A549 (cell line): ENCODE measurements at regions not wholly inside any gene's neighbourhood (a gene's known extent, or its start where the extent isn't known, plus 50 kb on each side); places are given as distances from the start of the nearest gene placed in this dataset.

ENCODE experiments used
- ATAC-seq, 2 experiments: fragments of 200-7000 bp in 1 of 2; fragments of >200 bp in 1 of 2; cut with Nextera tagmentation in 1 of 2; cut with Tn5 transposase in 1 of 2; 3 replicates each; pipeline versions ENCODE4 v1.8.0 to v1.9.1; 2018 to 2020; ENCODE audit warnings: mild to moderate bottlenecking in 1 of 2, moderate library complexity in 1 of 2
- CTCF ChIA-PET: fragments of 300-600 bp; sonication (Branson Sonifier 250); formaldehyde crosslinking; extraction: SDS; loops from one replicate; lab custom pipeline; 2021; ENCODE audit warnings: antibody characterized with exemption, inconsistent platforms; lab: Yijun Ruan, JAX
- POLR2A ChIA-PET: fragments of 350-600 bp; formaldehyde crosslinking; extraction: SDS; loops from one replicate; lab custom pipeline; 2021; ENCODE audit warnings: antibody characterized with exemption, inconsistent platforms; lab: Yijun Ruan, JAX
- DNase-seq, 2 experiments: peaks; one replicate each; pipeline versions ENCODE4 v3.0.0 to v3.0.0-alpha.2; 2011 to 2016; ENCODE audit warnings: low read depth in 1 of 2, low spot score in 1 of 2
- FAIRE-seq: peaks from 2 replicates; lab custom pipeline; 2011; peaks lifted over from hg19 to GRCh38; lab: Jason Lieb, UNC
- H3K27ac ChIP-seq, 2 experiments: fragments of >200 bp; sonication (Bioruptor Twin); formaldehyde crosslinking; 3 replicates each; pipeline ENCODE4 v1.5.1; 2016 to 2017
- H3K4me1 ChIP-seq: fragments of >200 bp; sonication (Bioruptor Twin); formaldehyde crosslinking; 3 replicates; pipeline ENCODE4 v1.6.1; 2016
- H3K4me2 ChIP-seq: fragments of >200 bp; sonication (Bioruptor Twin); formaldehyde crosslinking; 3 replicates; pipeline ENCODE4 v1.6.1; 2016
- H3K4me3 ChIP-seq: fragments of >200 bp; sonication (Bioruptor Twin); formaldehyde crosslinking; 3 replicates; pipeline ENCODE4 v1.5.1; 2016
- H3K9me3 ChIP-seq: fragments of >200 bp; sonication (Bioruptor Twin); formaldehyde crosslinking; 3 replicates; pipeline ENCODE4 v1.6.1; 2016
- BHLHE40 ChIP-seq: IDR thresholded peaks from 2 replicates; pipeline ENCODE4 v1.6.1; 2012; ENCODE audit warnings: low read depth, low read length, inconsistent platforms
- CBX2 ChIP-seq: fragments of 200-600 bp; sonication (generic); IDR thresholded peaks from 2 replicates; pipeline ENCODE4 v1.6.1; 2016; ENCODE audit warnings: low read depth, mild to moderate bottlenecking, borderline replicate concordance
- CHD2 ChIP-seq: fragments of 150-350 bp; IDR thresholded peaks from 2 replicates; pipeline ENCODE4 v1.6.1; 2014; ENCODE audit warnings: low read length; ENCODE audit not compliant: partially characterized antibody
- EHF ChIP-seq: fragments of 250-450 bp; sonication (Bioruptor Pico); IDR thresholded peaks from 2 replicates; pipeline ENCODE4 v1.5.0; 2020; ENCODE audit warnings: mild to moderate bottlenecking
- EP300 ChIP-seq, 2 experiments: fragments of >200 bp; sonication (Bioruptor Twin); formaldehyde crosslinking; IDR thresholded peaks; 2 replicates in 1 of 2; 3 replicates in 1 of 2; pipeline ENCODE4 v1.6.1; 2016 to 2017
- HDAC2 ChIP-seq: fragments of 200-600 bp; sonication (generic); IDR thresholded peaks from 2 replicates; pipeline ENCODE4 v1.6.1; 2016
- HES2 ChIP-seq: fragments of >200 bp; sonication (Bioruptor Twin); formaldehyde crosslinking; IDR thresholded peaks from 2 replicates; pipeline ENCODE4 v1.6.1; 2016
- HMGXB4 ChIP-seq: fragments of 250-450 bp; sonication (Bioruptor Pico); IDR thresholded peaks from 2 replicates; pipeline ENCODE4 v1.5.0; 2021; ENCODE audit warnings: mild to moderate bottlenecking, moderate library complexity, borderline replicate concordance
- HOXB13 ChIP-seq: fragments of 250-450 bp; sonication (Bioruptor Pico); IDR thresholded peaks from 2 replicates; pipeline ENCODE4 v1.5.0; 2020; ENCODE audit warnings: low read depth, mild to moderate bottlenecking, moderate library complexity
- JUN ChIP-seq, 2 experiments: fragments of >200 bp; sonication (Bioruptor Twin); formaldehyde crosslinking; IDR thresholded peaks; 2 replicates in 1 of 2; 3 replicates in 1 of 2; pipeline ENCODE4 v1.6.1; 2016 to 2017
- JUNB ChIP-seq: fragments of >200 bp; sonication (Bioruptor Twin); formaldehyde crosslinking; IDR thresholded peaks from 2 replicates; pipeline ENCODE4 v1.6.1; 2016
- NFE2L2 ChIP-seq: fragments of 150-350 bp; conservative IDR thresholded peaks from 2 replicates; pipeline ENCODE4 v1.6.1; 2014; ENCODE audit warnings: low read length
- RARB ChIP-seq: fragments of 250-450 bp; sonication (Bioruptor Pico); IDR thresholded peaks from 2 replicates; pipeline ENCODE4 v1.8.0; 2021; ENCODE audit warnings: mild to moderate bottlenecking, moderate library complexity
- REST ChIP-seq: fragments of 200-600 bp; sonication (generic); IDR thresholded peaks from 2 replicates; pipeline ENCODE4 v1.6.1; 2016; ENCODE audit warnings: antibody characterized with exemption, mild to moderate bottlenecking, moderate library complexity
- ZC3H11A ChIP-seq: fragments of 450-650 bp; IDR thresholded peaks from 2 replicates; pipeline ENCODE4 v1.6.1; 2014; ENCODE audit warnings: antibody characterized with exemption, mild to moderate bottlenecking
- ZFP36 ChIP-seq: fragments of 450-650 bp; IDR thresholded peaks from 2 replicates; pipeline ENCODE4 v1.6.1; 2014; ENCODE audit warnings: borderline replicate concordance; ENCODE audit not compliant: partially characterized antibody
- WGBS: methylation state at CpG from one replicate; pipeline ENCODE4 v1.1.6; 2017; ENCODE audit errors: missing lambda C conversion rate; 5-methylcytosine and 5-hydroxymethylcytosine counted together

GRCh38 chr6:119454714-119455113 lies 105.2 kb upstream of the MAN1A1 start:
- WGBS = 4% methylated on average over 2 of the region's 2 CpGs
- CTCF ChIA-PET = no interaction called here

GRCh38 chr6:119453242-119454200 lies 104.0 kb upstream of the MAN1A1 start:
- Histone ChIP-seq H3K27ac (no peak overlapping the region), H3K4me1 (no peaks in the 10 kb centered on the region), H3K9me3 (no peaks in the 10 kb centered on the region), H3K4me3 (no peak overlapping the region), H3K4me2 (no peak overlapping the region)
- ATAC-seq (no peak), DNase-seq (no peak), FAIRE-seq (no peak)
- no peak for TF ChIP-seq HOXB13 (CRISPR knock-in tag)
- ChIA-PET POLR2A (no interaction called here), CTCF (no interaction called here)
- 4% methylated on average over 6 of the region's 6 CpGs for WGBS

More at GRCh38 chr6:119454714-119455113, 105.2 kb upstream of the MAN1A1 start:
- Histone ChIP-seq H3K9me3 (no peaks in the 10 kb centered on the region), H3K4me1 (no peaks in the 10 kb centered on the region), H3K4me2 (no peak overlapping the region), H3K4me3 (no peak overlapping the region), H3K27ac (no peak overlapping the region)
- TF ChIP-seq HES2 (no peak), EP300 (IDR thresholded peaks at IDR 0.05) (no peak), EHF (no peak), RARB (CRISPR knock-in tag) (no peak), ZC3H11A (no peak), CHD2 (no peak), HMGXB4 (no peak), JUN (IDR thresholded peaks at IDR 0.05) (no peak), ZFP36 (no peak), REST (no peak), BHLHE40 (no peak), NFE2L2 (no peak), HDAC2 (no peak), CBX2 (no peak), JUNB (no peak)
- no peak for DNase-seq
- POLR2A ChIA-PET = no interaction called here
- no peak for FAIRE-seq
- ATAC-seq = no peak
